Fibroblast of gingiva (primary cell): ENCODE measurements at regions not wholly inside any gene's neighbourhood (a gene's known extent, or its start where the extent isn't known, plus 50 kb on each side); places are given as distances from the start of the nearest gene placed in this dataset.
"Not testable (repeated sequence)": the region's sequence is repeated elsewhere in the genome, so short reads cannot be mapped to it uniquely, and the experiment has no call there.

Experiments
- DNase-seq: peaks from one replicate; pipeline ENCODE4 v3.0.0-alpha.2; 2011; ENCODE audit warnings: low read depth

DNA sequence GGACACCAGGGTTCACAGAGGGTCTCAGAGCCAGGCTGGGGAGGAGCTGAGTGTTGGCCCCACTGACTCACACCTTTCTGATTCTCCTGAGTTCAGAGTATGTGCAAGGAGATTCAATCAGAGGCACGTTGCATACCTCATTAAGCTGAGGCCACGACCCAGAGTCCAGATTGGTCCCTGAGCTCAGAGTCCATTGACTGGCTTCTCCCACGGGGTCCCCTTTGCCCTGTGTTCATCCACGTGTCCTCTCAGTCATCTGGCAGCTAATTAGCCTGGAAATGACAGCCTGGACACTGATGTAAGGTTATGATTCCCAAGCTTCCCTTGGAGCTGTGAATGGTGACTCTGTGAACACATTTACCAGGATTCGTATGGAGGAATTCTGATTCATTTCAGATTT lies 267.2 kb downstream of the SH3BP4 start:
- no peak for DNase-seq

- DNase-seq = no peak
Measured at GRCh38 chr2:235220331-235220730, 268.5 kb downstream of the SH3BP4 start.

DNA sequence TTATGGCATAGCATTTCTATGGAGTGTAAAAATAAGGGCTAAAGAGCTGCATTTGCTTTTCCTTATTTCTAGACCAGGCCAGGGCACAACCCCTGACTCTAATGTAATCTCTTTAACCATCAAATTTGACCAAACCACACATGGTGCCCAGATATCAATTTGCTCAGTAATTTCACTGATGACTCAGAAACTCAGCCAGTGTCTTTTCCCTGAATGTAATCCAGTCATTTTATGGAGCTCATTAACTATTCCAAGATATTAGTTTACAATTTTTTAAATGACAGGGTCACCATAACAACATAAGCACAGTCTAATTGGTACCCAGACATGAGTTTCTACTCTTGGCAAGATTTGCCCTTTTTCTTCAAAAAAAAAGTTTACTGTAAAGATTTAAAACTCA lies 270.8 kb upstream of the AGAP1 start:
- DNase-seq = peak; percentile 27

GRCh38 chr2:235224410-235224809 lies 269.4 kb upstream of the AGAP1 start:
- no peak for DNase-seq

GRCh38 chr2:235225261-235225660 lies 268.6 kb upstream of the AGAP1 start:
- no peak for DNase-seq

GRCh38 chr2:235227590-235227989 lies 266.3 kb upstream of the AGAP1 start:
- DNase-seq = no peak

GRCh38 chr2:235228422-235228821 lies 265.4 kb upstream of the AGAP1 start:
- not testable (repeated sequence) for DNase-seq

GRCh38 chr2:235229236-235229635 lies 264.6 kb upstream of the AGAP1 start:
- DNase-seq = no peak

GRCh38 chr2:235230821-235231601 lies 262.8 kb upstream of the AGAP1 start:
- peak; percentile 66 for DNase-seq

DNA sequence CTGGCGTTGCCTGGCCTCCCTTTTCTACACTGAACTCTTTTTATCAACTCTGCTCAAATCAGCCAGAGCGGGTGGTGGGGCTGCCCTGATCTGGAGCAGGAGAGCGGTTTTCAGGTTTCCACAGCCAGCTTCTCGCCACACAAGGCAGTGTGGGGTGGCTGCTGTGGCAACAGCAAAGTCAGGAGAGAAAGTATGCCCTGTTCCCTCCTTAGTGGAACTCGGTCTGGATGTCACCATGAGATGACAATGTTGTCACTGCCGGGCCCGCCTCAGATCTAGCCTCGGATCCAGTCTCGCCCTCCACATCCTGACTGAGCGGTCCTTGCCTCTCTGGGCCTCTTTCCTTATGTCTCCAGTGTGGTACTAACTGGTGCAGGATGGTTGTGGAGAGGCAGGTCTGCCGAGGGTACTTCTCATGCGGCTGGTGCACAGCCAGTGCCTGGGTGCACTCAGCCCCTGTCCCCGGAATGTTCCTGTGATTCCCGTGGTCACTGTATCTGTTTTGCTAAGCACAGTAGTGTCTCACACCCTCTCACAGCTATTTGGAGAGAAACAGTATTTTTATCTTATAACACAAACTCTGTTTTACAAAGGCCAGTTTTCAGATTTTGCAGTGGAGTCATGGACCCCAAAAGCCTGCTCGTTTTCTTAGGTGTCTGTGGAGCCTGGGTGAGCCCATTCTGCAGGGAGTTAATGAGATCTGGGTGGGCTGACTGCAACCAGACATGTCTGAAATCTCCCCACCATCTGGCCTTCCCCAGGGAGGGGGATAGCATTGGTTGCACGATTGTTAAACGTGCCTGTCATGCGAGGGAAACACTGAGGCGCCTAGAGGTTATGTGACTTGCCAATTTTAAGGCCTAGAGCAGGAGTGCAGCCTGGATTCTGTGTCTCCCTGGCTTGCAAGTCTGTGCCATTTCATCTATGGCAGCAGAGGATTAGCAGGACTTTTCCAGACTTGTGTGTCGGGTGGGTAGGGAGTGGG lies 261.1 kb upstream of the AGAP1 start:
- DNase-seq = no peak

- DNase-seq = peak; percentile 55
Measured at GRCh38 chr2:235234736-235235135, 259.1 kb upstream of the AGAP1 start.

DNA sequence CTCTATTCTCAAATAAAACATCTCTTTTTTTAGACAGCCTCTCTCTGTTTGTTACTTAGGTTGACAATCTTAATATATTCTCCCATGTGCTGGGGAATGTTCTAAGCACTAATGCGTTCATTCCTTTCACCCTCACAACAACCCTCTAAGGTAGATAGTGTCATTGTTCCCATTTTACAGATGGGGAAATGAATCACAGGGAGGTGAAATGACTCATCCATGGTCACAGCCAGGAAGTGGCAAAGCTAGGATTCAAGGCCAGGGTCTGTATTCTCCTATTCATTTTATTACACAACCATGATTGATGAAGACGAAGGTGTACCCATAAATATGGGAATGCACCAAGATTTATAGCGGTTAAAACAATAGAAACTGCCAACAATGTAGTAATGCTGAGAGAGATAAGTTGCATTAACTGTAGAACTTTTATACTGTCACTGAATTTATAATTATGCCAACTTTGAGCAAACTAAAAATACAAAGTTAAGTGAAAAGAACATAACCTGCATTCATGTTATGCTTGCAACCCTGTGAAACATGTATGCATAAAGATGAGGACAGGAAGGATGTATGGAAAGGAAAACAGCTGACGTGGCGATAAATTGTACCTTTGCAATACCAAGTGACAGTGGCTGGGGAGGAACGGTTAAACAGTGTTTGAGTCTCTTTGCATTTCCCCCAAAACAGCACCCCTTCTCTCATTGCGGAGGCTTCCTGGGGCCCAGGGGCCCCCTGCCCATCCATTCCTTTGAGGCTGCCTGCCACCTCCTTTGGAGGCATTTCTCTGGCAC lies 257.7 kb upstream of the AGAP1 start:
- no peak for DNase-seq

DNA sequence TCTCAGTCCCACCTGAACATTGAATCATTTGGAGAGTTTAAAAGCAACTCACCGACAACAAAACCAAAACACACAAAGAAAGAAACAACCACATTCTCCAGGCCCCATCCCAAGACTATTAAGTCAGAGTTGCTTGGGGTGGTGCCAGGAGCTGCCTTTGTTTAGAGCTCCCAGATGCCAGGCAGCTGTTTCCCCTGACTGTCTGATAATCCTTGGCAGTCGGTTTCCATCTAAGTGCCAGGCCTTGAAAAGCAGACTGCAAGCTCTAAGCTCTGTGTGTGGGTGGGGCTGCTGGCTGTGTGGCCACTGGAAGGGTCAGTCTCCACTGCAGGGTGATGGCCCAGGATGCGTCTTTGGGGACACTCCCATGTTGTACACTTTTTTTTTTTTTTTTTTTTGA lies 255.3 kb upstream of the AGAP1 start:
- DNase-seq = peak; percentile 94

- DNase-seq = no peak
Measured at GRCh38 chr2:235240574-235240973, 253.3 kb upstream of the AGAP1 start.

- no peak for DNase-seq
Measured at GRCh38 chr2:235244255-235245220, 249.3 kb upstream of the AGAP1 start.

DNA sequence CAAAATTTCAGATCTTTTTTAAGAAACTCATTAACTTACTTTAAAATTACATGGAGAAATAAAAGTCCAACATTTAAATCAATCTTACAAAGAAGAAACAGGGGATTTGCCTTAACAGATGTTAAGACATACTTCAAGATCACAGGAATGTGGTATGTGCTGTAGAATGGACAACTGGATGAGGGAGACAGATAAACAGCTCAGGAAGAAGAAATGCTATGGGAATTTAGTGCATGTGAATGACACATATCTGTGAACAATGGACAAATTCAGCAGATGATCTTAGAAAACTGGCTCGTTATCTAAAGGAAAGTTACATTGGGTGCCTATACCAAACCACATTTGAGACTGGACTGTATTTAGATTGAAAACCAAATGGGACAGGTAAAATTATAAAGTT lies 246.8 kb upstream of the AGAP1 start:
- DNase-seq = no peak

GRCh38 chr2:235255693-235256092 lies 238.2 kb upstream of the AGAP1 start:
- DNase-seq = no peak

- DNase-seq = no peak
Measured at GRCh38 chr2:235257590-235257989, 236.3 kb upstream of the AGAP1 start.

DNA sequence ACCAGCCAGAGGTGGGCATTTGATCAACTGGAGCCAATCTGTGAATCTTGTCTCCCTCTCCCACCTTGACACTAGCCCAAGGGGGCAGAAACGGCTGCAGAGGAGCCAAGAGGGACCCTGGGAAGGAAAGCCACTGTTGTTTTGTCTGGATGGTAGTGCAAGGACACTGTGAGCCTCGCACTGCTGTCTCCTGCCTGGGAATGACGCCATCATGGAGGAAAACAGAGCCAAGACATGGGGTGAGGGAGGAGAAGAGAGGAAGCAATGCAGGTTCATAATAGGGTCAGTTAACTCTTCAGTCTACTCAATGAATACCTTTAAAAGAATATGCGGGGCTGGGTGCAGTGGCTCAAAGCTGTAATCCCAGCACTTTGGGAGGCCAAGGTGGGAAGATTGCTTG lies 231.1 kb upstream of the AGAP1 start:
- no peak for DNase-seq

GRCh38 chr2:235263205-235264120 lies 230.4 kb upstream of the AGAP1 start:
- DNase-seq = peak; percentile 78
